SHP77 treated with DMSO at 0.1 percent for 48 hours (cell line): ENCODE measurements at regions not wholly inside any gene's neighbourhood (a gene's known extent, or its start where the extent isn't known, plus 50 kb on each side); places are given as distances from the start of the nearest gene placed in this dataset.

Experiments
- DNase-seq: peaks from one replicate; lab custom pipeline; 2025; lab: John Stamatoyannopoulos, UW

DNA sequence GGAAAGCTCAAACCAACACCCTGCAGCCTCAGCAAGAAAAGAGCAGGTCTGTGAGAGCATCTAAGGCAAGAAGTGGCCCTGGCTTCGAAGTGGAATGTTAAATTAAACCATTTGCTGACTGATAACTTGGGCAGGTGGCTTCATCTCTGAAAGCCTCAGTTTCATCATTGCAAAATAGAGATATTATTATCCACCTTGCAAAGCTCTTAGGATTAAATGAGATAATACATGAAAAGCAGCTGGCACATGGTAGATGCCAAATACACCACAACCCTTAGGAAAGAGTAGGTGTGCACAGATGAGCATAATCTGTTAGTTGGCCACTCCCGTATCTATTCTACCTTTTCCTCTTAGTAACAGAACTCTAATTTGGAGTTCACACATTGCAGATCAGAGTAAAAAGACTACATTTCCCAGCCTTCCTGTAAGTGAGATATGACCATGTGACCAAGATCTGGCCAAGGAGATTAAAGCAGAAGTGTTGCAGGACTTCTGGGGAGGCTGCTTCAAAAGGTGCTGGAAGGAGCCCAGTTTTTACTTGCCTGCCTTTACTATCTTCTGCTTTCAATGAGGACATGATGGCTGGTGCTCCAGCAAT is 288.7 kb downstream of the SOX9 start:
- DNase-seq = no peak

DNA sequence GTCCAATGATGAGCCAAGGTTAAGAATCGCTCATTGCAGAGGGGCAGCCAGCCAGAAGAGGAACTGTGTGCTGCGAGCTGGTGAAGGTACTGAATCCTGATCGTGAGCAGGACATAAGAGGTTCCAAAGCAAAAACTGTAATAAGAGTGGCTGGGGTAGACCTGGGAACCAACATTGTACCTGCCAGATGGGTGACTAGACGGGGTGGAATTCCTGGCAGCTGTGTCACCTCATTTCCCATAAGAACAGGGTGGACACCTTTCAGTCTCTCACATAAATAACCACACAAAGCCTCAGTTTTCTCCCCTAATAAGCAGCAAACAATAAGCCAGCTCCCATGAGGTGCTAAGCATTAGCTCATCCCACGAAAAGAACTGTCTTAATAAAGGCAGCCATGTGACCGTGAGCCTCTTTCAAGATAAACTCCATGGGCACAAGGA is 290.3 kb downstream of the SOX9 start:
- DNase-seq = no peak

DNA sequence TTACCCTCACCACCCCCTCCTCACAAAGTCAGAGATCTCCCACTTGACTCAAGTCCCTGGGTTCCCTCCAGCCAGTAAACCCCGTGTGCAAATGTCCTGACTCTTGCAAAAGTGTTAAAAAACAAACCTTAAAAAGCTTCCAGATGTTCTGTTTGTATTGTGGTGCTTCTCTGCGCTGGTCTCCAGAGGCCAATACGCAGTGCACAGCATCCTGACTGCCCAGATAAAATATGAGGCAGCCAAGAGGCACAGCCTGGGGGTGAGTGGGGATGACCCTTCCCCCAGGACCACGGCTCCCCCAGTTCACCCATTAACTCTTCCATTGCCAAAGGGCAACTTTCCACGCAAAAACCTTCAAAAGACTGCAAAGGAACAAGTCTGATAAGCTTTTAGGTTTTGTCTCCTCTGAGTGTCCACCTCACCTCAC is 291.8 kb downstream of the SOX9 start:
- no peak for DNase-seq

DNA sequence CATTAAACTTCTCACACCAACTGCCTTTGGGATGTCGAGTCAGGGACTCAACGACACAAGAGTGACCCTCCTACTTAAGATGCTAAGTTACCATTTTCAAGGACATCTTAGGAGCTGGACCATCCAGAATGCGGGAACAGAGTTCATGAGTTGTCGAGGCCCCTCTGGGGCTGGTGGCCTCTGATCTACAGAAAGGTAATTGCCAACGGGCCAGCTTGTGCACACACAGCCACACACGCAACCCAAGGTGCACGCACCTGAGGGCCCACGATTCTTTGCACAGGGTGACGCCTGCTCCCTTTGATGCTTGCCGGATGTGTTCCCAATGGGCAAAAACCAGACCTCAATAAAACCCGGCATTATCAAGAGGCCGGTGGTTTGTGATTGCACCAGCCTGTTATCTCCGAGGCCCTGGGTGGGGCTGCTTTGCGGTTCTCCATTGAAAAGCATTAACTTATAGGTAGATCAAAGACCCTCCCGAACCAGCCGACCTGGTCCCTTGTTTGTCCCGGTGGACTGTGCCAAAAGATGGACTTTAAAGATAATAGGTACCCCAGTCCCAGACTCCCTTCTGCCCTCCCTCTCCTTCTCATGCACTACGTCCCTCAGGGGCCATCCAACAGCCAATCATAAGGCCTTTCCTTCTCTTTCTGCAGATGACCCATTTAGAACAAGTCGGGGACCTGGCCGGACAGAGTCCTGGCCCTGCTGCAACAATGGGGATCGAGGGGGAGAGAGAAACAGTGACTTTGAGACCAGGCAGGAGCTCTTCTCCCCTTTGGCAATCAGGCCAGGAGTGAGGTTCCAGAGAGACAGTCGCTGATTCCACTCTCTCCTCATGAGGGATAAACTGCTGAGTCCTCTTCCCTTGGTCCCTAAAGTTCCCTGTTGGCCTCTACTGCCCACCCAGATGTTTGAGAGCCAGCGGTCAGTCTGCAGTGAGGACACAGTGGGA is 292.5 kb downstream of the SOX9 start:
- no peak for DNase-seq

DNA sequence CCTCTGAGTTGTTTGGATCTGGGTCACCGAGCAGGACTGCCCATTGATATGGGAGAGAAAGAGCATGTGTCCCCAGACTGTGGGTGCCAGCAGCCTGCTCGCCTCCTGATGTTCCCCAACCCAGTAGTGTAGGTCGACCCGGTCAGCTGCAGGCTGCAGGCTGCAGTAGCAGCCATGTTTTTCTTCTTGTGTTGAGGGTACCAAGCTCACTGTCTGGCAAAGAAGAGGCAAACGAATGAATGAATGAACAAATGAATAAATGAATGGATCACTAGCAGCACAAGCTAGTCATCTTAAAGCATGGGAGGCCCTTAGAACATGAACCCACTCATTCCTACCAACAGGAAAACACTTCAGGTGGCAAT is 293.2 kb downstream of the SOX9 start:
- DNase-seq = no peak

DNA sequence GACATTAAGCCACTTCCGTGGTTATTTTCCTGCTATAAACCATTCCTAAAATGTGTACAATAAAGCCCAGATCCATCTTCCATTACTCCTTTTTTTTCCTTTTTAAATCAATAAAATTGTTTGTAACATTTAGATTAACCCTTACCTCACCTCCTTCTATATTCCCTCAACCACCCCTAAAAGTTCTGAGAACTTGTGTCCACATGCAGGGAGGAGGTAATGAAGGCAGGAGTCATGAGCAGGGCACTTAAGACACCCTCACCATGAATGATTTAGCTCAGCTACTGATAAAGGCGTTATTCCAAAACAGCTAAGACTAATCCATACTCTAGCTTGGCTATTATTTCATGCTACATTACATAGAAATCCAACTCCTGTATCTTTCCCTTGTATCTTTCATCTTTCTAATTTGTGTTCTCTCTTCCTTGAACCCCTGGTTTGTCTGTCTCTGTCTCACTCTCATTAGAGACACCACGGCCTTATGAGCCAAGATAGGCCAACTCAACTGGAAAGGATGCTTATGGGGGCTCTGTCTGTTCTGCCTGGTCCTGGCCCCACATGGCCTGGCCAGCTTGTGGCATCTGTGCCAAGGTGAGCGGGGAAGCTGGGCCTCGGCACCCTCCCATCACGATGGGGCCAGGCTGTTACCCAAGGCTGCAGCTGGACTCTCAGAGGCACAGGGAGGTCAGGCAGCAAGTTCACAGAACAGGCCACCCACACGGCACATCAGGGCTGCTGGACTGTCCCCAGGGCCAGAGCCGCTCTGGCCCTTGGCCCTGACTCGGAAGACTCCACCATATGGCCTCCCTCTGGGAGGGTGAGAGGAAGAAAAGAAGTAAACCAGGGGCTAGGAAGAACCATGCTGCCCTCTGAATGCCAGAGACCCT is 294.4 kb downstream of the SOX9 start:
- DNase-seq = no peak

DNA sequence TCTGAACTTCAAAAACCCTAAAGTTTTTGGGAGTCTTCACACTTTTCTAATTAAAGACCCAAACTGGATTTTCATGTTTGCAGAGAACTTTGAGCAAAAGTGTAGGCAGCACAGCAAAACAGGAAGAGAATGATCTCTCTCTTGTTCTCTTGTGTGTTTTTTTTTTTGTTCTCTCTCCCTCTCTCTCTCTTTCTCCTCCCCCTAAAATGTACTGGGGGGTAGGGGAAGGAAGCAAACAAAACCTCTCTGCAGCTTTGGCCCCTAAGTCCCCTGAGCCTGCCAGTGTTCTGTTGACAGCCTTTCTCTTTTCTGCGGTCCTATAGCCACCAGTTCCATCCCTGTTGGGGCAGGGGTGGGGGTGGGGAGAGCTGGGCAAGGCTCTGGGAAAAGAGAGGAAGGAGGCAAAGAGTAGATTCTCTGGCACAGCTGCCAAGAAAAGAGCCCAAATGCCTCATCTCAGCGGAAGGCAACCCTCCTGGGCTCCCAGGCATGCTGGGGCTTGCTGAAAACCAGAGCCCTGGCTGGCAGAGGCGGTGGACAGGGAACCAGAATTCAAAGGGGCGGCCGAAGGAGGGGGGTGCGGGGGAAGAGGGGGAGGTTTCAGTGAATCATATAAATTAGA is 295.3 kb downstream of the SOX9 start:
- DNase-seq = no peak

DNA sequence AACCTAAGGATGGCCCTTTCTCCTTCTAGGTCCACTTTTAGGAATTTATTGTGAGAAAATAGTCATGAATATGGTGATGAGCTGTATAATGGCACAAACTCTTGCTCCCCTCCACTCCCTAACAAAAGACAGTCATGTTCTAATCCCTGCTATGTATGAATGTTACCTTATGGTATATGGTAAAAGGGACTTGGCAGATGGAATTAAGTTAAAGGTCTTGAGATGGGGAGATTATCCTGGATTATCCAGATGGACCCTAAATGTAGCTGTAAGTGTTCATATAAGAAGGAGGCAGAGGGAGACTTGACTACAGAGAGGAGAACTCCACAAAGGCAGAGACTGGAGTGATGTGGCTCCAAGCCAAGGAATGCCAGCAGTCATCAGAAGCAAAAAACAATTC is 296.1 kb downstream of the SOX9 start:
- DNase-seq = no peak

DNA sequence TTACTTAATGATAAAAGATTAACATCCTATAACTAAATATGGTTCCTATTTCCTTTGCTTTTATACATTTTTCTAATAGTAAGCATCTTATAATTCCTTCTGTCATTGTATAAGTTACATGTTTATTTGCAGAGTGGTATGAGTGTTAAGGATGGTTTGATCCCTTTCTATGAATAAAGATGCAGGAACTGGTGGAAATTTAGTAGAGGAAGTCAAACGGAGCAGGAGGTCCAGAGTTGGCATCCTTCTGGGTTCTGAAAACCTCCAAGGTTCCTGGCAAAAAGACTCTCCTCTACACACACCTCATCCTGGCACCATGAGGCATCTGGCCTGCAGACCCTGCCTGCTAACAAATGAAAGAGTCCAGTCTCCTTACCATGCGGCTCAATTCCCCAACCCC is 296.8 kb downstream of the SOX9 start:
- DNase-seq = no peak

DNA sequence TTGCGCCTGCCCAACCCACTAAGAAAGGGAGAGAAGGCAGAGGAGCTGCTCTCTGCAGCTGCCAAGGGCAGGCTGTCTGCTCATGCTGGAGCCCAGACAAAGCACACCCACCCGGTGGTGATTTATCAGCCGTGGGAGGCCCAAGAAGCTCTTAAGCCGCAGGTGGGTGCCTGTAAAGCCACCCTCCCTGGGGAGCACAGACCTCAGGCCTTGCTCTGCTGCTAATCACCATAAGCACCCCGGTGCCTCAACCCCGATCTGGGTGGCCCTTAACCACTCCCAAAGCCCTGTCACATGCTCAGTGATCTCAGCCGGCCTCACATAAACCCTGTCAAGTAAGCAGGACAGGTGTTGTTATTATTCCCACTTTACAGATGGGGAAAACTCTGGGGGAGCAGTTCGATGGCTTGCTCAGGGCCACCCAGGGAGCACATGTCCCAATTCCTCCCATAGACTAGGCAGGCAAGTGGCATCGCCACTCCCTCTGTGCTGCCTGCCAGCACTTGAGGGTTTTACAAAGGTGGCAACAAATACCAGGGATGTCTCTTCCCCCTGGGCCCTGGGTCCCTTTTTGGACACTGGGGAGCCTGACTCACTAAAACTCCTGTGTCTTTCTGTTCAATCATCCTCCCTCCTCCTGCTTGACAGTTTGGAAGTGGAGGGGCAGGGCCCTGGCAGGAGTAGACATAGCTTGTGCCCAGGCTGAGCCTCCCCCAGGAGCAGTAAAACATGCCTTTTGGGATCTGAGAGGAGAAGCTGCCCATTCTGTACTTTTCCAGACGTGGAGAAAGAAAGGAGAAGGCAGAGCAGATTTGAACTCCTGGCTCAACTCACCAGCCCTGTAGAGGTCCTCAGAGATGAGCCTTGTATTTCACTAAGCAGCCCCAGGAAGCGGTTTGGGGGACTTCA is 299.3 kb downstream of the SOX9 start:
- no peak for DNase-seq

DNA sequence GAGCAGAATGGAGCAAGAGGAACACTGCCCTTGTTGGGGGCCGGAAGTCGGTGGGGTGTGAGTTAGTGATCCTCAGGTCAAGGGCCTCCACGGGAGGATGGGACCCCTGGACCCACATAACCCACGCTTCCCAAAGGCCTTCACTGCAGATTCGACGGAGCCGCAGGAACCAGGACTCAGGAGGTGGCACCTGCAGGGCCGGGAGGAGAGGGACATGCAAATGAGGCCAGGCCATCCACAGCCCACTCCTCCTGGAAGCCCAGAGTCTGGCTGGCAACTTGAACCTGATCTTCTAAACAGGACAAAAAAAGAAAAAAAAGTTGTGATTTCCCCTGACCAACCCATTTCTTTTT is 299.9 kb downstream of the SOX9 start:
- DNase-seq = no peak

DNA sequence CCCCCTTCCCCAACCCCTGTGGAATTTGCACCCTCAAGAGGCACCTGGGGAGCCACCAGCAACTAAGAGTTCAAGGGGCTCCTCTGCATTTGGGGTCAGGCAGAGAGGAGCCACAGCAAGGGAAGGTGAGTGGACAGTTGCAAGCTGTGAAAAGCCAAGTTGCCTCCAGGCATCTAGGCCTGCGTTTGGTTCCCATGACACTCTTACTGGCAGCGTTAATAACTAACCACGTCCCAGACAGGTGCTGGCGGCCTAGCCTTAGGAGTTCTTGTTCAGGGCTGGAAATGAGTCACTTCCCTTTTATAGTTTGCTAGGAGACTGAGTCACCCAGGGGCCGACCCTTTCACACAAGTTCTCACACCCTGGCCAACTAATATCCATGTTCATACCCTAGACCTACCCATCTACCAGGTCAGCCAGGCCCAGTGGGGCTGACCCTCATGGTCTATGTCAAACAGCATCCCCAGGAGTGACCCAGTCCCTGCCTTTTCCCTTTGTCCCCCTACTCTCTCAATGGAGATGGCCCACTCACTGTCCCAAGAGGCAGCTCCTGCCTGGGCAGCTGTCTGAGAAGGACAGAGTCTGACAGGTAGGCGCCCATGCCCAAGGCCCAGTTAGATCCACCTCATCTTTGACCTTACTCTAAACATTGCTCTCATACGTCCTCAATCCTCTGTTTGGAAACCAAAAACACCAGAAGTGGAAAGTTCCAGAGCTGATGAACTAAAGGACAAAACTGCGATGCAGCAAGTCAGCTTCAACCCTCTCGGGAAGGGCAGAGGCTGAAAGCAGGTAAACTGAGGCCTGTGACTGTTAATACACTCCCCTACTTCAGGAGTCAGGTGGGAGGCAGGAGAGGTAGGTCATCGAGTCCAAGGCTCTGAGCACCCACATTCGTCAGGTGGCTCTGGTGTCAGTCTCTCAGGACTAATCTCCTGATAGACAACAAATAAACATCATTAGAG is 300.6 kb downstream of the SOX9 start:
- DNase-seq = no peak

DNA sequence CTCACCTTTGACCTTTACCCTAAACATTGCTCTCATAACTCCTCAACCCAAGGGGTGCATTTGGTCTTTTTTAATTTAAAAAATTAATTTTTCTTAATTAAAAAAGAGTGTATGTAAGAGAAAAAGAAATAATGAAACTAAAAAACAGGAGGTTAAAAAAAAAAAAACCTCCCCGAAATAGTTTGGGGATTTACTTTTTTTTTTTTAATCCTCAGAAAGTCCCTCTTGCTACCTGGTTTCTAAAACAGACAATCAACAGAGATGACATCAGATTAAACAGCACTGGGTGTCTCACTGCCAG is 301.3 kb downstream of the SOX9 start:
- no peak for DNase-seq

DNA sequence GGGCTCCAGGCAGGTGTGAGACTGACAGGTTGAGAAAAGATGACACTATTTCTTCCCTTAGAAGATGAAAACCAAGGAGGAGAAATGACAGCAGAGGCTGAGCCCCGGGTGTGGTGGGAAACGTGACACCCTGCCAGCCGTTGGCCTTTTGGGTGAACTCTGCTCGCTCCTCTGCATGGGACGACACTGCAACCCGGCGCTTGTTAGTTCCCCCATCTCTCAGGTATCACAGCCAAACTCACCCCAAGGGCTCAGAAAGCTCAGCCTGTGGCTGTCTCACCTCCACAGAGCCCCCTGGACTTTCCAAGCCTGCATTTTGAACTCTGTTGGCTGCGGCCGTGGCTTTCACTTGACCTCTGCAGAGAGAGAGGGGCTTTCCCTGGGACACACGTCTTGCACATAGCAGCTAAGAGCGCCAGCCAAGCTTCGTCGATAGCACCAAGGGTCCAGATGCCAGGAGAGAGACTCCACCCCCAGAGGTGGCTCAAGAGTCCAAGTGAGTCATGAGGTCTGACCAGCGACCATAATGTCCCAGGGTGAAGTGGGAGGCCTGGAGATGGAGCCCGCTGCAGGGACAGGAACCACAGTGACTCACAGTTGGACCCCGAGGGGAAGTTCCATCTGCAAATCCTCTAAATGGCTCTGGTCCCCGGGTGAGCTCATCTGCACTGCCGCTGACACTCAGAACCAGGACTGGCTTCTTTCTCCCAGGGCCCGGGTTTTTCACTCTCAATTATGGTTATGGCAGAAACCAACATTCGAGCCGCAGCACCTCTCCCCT is 301.9 kb downstream of the SOX9 start:
- no peak for DNase-seq

DNA sequence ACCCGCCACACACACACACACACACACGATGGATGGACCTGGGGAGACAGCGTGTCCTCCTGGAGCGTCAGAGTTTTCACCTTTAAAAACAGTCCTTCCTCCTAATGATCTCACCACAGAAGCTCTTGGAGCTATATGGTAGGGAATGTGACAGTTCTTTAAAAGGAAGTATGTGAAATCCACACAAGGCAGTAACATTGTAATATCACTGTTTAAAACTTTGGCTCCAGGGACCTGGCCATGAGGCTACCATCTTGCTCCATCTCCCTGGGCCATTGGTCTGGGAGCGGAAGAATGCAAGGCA is 302.4 kb downstream of the SOX9 start:
- no peak for DNase-seq

DNA sequence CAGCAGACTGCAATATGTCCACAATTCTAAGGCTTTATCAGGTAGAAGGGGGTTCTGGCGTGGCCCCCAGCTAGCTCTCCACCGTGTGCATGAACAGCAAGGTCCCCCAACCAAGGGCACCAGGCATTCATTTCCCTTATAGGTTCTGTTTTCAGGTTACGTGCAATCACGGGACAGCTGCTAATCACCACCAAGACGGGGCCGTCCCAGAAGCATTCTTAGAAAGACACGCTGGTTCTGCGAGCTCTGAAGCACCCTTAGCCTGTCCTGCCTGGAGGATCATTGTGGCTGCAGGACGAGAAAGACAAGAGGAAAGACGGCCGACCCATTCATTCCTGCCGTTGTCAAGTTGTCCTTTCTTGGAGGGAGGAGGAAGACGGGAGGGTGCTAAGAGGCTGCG is 302.9 kb downstream of the SOX9 start:
- DNase-seq = no peak

DNA sequence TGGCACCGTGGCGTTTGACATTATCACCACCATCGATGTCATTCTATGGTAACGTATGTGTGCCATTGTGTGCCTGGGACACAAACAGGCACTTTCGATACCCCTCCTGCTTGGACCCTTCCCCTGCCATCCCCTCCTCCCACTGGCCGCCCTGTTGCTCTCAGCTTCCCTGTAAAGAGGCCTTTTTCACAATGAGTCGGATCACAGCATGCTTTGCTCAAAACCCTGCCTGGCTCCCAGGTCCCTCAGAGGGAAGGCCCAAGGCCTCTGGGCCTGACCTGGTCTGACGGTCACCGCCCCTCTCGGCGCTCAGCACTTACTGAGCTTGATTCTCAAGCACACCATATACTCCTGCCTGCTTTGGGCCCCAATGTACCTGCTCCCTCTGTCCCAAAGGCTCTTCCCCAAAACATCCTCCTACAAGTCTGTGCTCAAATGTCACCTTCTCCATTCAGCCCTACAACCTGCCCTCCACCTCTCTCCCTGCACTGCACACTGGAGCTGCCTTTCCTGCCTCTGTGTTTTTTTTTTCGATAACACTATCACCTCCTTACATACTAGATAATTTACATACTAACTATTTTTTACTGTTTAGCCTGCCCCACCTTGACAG is 303.8 kb downstream of the SOX9 start:
- no peak for DNase-seq

DNA sequence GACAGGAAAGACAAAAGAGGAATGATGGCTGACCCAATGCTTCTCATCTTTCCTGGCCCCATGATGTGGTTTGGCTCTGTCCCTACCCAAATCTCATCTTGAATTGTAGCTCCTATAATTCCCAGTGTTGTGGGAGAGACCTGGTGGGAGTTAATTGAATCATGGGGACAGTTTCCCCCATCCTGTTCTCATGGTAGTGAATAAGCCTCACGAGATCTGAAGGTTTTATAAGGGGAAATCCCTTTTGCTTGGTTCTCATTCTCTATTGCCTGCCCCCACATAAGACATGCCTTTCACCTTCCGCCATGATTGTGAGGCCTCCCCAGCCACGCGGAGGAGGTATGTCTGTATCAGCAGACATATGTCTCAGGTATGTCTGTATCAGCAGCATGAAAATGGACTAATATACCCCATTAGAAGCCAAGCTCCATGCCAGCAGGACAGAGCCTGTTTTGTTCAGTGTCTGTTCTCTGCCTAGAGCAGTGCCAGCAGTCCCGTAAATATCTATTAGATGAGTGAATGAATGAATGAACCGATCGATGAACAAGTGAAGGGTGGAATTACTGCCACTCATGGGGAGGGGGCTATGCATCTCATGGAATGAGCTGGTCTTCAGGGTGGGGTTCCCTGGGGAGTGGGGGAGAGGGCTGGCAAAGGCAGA is 304.4 kb downstream of the SOX9 start:
- no peak for DNase-seq

DNA sequence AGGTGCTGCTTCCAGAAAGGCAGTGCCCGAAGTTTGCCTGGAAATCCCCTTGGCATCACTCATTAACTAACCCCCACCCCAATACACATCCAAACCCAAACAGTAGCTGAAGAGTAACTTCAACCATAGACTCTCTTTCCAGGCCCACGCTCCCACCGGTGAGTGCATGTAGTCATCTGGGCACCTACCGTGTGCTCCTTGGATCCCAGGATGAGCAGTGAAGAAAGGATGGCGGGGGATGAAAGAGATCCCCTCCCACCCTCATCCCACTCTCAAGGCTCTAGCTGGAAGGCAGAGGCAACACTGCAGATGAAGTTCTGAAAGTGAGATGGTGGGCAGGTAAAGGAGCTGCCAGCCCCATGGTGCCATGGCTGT is 305.0 kb downstream of the SOX9 start:
- no peak for DNase-seq
